HFF-Myc (cell line): ENCODE measurements at regions not wholly inside any gene's neighbourhood (a gene's known extent, or its start where the extent isn't known, plus 50 kb on each side); places are given as distances from the start of the nearest gene placed in this dataset.

Experiments
- DNase-seq: peaks from one replicate; pipeline ENCODE4 v3.0.0-alpha.2; 2011; ENCODE audit warnings: low read depth; ENCODE audit errors: extremely low read depth
- H3K4me3 ChIP-seq: replicated peaks from 2 replicates; pipeline ENCODE4 v1.5.1; 2011; ENCODE audit warnings: low read depth, mild to moderate bottlenecking, control low read depth, low read length
- CTCF ChIP-seq: IDR thresholded peaks from 2 replicates; pipeline ENCODE4 v1.5.1; 2012; ENCODE audit warnings: mild to moderate bottlenecking, low read depth, low read length, control low read depth; ENCODE audit errors: missing control alignments

- no peak for TF ChIP-seq CTCF
- no peak overlapping the region for H3K4me3 ChIP-seq
- DNase-seq: no peak
Observed at GRCh38 chr4:112968451-112969159, 80.8 kb upstream of the ANK2 start.

- DNase-seq: no peak
- TF ChIP-seq CTCF: no peak
Observed at GRCh38 chr4:112970903-112971302, 78.5 kb upstream of the ANK2 start.

GRCh38 chr4:112973750-112974251 lies 75.7 kb upstream of the ANK2 start:
- DNase-seq: no peak

More at GRCh38 chr4:112970903-112971302, 78.5 kb upstream of the ANK2 start:
- H3K4me3 ChIP-seq: no peak overlapping the region

GRCh38 chr4:112975567-112976355 lies 73.7 kb upstream of the ANK2 start:
- no peak overlapping the region for H3K4me3 ChIP-seq
- no peak for DNase-seq
- TF ChIP-seq CTCF: no peak

More at GRCh38 chr4:112973750-112974251, 75.7 kb upstream of the ANK2 start:
- H3K4me3 ChIP-seq: no peak overlapping the region
- TF ChIP-seq CTCF: no peak

- H3K4me3 ChIP-seq: no peak overlapping the region
- no peak for DNase-seq
- TF ChIP-seq CTCF: no peak
Observed at GRCh38 chr4:112978691-112979472, 70.6 kb upstream of the ANK2 start.

GRCh38 chr4:112979881-112980421 lies 69.5 kb upstream of the ANK2 start:
- DNase-seq: no peak
- TF ChIP-seq CTCF: no peak
- no peak overlapping the region for H3K4me3 ChIP-seq
